ENCODE measurements at regions not wholly inside any gene's neighbourhood (a gene's known extent, or its start where the extent isn't known, plus 50 kb on each side); places are given as distances from the start of the nearest gene placed in this dataset.

- TF ChIP-seq CTCF (IDR thresholded peaks at IDR 0.05; ENCODE audit: insufficient read depth, low read length) (no peak), POLR2AphosphoS5 (IDR thresholded peaks at IDR 0.05; ENCODE audit: low read depth) (no peak), GABPA (IDR thresholded peaks at IDR 0.05; ENCODE audit: low read depth) (no peak), REST (IDR thresholded peaks at IDR 0.05; ENCODE audit: insufficient replicate concordance, low read depth) (no peak), SPI1 (IDR thresholded peaks at IDR 0.05; ENCODE audit: borderline replicate concordance, low read depth) (no peak)
Measured at GRCh38 chr15:95522533-95522932, 808.0 kb upstream of the NR2F2 start.
